ENCODE measurements at regions not wholly inside any gene's neighbourhood (a gene's known extent, or its start where the extent isn't known, plus 50 kb on each side); places are given as distances from the start of the nearest gene placed in this dataset.
A peak's percentile ranks its signal among the peaks of the same experiment; 100 is the strongest.

GRCh38 chr6:88558981-88559380 is 392.8 kb upstream of the CNR1 start:
- no peak for DNase-seq

GRCh38 chr6:88556663-88557062 is 390.5 kb upstream of the CNR1 start:
- DNase-seq: no peak

DNA sequence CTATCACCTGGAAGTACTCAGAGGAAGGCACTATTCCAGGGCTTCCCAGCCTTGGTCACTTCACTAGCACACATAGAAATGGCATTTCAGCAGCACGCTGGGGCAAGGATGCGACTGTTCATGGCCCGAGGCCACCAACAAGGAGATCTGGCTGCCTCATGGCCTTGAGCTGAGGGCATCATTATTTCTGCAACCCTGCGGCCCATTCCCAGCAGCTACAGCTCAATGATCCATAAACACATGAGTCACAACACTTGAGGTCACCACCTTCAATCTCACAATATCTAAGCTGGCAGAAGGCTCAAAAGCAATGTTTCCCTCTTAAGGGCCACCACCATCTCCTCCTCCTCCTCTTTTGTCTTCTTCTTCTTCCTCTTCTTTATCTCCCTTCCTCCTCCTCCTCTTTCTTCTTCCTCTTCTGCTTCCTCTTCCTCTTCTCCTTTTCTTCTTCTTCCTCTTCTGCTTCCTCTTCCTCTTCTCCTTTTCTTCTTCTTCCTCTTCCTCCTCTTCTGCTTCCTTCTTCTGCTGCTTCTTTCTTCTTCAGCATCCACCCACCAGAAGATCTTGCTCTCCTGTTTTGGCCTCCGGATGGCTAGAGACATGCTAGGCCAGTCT is 382.9 kb upstream of the CNR1 start:
- no peak for DNase-seq

- no peak for DNase-seq
Observed at GRCh38 chr6:88547768-88548167, 381.6 kb upstream of the CNR1 start.

DNA sequence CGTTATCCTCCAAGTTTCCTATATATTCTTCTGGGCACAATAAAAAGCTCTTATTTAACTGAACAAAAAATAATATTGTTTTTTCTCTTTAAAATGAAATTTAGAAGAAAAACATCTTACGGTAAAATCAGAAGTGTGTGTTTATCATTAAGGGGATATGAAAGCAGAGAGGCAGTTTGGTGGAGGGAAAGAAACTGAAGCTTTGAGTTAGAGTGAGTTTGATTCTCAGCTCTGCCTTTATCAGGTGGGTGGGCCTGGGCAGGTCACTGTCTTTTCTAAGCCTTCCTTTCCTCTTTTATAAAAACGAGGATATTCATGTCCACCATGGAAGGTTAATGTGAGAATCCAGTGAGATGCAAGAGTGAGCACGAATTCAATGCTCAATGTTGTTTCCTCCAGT is 379.8 kb upstream of the CNR1 start:
- no peak for DNase-seq

GRCh38 chr6:88544986-88545612 is 379.0 kb upstream of the CNR1 start:
- DNase-seq: no peak

- no peak for DNase-seq
Observed at GRCh38 chr6:88539295-88539764, 373.2 kb upstream of the CNR1 start.

GRCh38 chr6:88538840-88539239 is 372.7 kb upstream of the CNR1 start:
- DNase-seq: no peak

DNA sequence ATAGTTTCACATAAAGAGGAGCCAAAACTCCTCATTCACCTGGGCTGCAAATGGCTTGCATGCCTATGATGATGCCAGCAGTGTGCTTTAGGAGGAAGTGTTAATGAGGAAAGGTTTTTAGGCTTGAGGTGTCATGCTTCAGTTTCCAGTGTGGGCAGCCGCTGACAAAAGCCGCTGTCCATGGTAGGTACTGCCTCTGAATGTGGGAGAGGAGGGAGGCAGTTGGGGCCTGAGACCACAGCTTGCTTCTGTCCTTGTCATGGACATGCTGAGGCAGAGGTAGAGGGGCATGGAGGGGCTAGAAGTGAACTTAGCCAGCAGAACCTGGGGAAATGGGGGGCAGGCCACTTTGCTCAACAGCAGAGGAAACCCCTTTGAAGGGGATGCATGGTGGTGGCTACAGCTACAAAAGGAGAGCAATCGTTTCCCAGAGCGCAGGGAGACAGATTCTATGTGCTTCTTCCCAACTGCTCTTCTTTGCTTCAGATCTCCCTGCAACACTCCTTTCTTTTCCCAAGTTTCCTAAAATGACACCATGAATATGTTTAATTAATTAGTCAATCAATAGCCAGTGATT is 372.1 kb upstream of the CNR1 start:
- no peak for DNase-seq

- DNase-seq: peak; percentile 10
Observed at GRCh38 chr6:88536071-88536625, 370.0 kb upstream of the CNR1 start.

- DNase-seq: no peak
Observed at GRCh38 chr6:88535306-88535705, 369.2 kb upstream of the CNR1 start.

DNA sequence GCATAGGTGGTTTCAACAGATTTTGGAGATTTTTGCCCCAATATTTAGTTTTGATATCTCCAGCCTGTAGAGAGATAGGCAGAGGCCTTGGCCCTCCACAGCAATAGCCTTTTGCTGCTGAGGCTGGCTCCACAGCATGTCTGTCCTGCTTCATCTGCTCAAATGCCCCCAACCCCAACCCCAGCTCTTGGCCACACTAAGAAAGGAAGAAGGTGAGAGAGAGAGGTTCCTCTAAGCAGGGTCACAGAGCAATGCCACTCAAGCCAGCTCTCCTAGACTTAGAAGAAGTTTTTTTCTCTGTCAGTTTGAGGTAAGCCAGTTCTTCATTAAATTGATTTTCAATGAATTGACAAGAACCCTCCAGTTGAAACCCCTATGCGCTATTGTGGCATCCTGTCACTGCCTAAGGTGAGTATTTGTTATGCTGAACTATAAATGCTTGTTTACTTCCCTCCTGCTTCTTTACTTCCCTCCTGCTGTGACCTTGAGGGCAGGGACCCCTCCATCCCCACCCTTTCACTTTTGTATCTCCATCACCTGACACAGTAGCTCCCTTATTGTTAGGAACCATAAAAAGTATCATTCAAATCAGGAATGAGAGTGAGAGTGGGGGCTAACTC is 366.2 kb upstream of the CNR1 start:
- no peak for DNase-seq

GRCh38 chr6:88529726-88530125 is 363.6 kb upstream of the CNR1 start:
- DNase-seq: no peak

DNA sequence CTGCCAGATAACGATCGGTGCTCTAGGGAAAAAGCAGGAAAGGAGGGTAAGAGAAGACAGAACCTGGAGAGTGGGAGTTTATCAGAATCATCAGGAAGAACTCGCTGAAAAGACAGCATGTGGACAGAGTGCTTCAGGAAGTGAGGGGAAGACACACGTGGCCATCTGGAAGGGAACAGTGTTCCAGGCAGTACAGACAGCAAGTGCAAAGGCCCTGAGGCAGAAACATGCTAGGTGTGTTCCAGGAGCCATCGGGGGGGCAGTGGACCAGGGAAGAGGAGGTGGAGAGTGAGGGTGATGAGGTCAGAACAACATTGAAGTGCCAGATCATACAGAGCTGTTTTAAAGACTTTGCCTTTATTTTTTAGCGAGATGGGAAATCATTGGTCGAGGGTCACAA is 354.3 kb upstream of the CNR1 start:
- DNase-seq: no peak

DNA sequence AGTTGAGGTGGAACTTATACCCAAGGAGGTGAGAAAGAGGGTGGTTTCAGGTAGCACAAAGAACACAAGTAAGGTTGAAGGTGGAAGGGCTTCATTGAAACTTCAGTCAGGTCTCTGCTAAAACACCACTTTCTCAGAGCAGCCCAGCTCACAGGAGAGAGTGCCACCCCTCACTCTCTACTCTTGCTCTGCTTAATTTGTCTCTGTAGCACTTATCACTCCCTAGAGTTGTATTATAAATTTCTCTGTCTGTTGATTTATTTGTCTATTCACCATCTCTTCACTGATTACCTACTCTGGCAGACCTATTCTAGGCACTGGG is 353.8 kb upstream of the CNR1 start:
- no peak for DNase-seq

DNA sequence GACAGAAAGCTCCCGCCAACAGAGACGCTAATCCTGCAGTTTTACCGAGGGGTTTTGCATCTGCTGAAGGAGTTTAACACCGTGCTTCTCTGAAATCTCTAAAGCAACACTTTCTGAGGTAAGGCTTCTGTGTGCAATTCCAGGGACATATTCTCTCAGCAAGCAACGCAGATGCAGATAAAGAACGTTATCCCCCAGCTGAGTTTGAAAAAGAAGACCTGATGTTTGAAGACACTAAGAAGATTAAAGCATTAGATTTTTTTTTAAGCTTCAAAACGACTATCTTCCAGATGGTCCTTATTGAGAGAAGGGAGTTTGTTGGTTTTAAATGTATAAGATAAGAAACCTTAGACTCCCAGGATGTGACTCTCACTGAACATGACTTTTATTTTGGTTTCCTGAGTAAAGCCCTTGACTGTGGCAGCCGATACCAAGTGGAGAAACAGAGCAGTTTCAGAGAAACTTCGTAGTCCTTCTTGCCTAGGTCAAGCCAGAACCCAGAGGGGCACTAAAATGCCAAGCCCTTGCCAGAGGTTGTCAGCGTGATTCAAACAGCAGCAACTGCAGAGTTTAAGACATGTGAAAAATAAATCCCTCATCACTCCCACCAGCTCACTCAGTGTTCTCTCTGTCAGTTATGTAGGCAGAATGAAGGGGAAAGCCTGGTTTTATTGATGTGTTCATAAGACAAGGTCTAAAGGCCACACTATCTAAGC is 353.3 kb upstream of the CNR1 start:
- DNase-seq: no peak

- DNase-seq: no peak
Observed at GRCh38 chr6:88517737-88518136, 351.6 kb upstream of the CNR1 start.

GRCh38 chr6:88513920-88514319 is 347.8 kb upstream of the CNR1 start:
- DNase-seq: no peak

DNA sequence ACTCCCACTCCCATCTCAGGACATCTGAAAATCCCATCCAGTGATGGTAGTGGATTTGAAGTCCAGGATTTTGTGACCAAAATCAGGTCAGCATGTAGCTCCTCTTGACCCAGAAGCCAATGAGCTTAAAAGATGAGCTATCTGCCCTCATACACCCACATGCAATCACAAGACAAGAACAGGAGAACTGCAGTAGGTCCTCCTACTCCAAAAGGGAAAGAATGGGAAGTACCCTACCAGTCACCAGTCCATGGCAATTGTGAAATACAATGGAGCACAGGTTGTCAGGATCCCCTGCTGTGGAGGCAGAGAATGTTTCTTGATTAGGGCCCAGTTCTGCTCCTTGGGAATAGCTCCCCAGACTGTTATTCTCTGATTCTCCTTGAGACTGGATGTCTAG is 347.3 kb upstream of the CNR1 start:
- DNase-seq: no peak

GRCh38 chr6:88512951-88513350 is 346.8 kb upstream of the CNR1 start:
- no peak for DNase-seq

DNA sequence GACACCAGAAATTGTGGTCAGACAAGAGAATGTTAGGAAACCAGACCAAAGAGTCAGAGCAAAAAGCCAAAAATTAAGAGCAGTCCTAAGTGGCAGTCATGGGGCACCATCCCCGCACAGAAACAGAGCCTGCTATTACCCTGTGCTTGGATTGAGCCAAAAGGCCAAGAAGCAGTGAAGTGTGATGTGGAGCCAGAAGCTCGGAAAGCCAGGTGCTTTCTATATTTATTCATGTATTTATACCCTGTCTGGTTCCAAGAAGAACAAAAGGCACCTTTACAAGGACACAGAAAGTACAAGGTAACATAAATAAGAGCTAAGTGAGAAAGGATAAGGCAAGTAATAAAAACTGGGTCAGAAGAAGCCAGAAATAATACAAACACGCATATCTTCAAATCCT is 336.2 kb upstream of the CNR1 start:
- DNase-seq: no peak

DNA sequence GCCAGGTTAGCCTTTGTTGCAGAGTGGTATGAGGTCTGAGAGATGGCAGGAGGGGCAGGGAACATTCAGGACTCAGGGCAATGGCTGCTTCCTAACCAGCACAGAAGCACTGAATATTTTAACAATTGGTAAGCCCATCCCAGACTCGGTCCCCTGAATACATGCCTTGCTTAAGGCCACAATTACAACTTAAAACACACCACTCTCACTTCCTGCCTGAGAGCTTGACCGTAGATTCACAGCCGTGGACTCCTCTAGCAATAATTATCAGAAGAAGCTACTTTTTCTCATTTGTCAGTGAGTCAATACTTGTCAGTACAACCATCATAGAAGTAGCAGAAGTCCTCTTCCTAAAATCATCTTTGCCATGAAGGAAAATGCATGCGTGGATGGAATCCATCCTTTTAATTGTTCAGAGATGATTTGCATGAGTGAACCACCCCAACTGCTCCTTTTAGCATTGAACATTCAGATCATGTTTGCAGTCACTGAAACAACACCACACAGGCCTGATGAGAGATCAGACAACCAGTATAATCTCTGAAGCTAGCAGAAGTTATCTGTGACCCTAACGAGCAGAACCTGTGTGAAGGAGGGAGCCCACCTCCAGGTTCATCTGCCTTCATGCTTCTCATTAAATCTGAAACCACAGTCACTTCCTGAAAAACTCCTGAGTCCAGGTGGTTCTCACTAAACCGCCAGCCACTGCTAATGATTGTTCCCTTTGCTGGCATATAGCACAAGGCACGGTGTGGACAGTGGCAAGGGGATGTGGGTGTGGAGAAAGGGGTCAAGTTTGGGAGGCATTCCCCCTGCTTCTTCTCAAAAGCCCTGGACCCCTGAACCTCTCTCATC is 333.9 kb upstream of the CNR1 start:
- no peak for DNase-seq

Measured in NCI-H2227 treated with DMSO at 0.1 percent for 48 hours (cell line).